CD8-positive, alpha-beta memory T cell (primary cell): ENCODE measurements at regions not wholly inside any gene's neighbourhood (a gene's known extent, or its start where the extent isn't known, plus 50 kb on each side); places are given as distances from the start of the nearest gene placed in this dataset.
"Not testable (repeated sequence)": the region's sequence is repeated elsewhere in the genome, so short reads cannot be mapped to it uniquely, and the experiment has no call there.

Source experiments
- CTCF ChIA-PET: fragments of 350-600 bp; sonication (Branson Sonifier 250); formaldehyde crosslinking; loops from one replicate; lab custom pipeline; 2021; ENCODE audit warnings: antibody characterized with exemption; lab: Charles Lee
- POLR2A ChIA-PET: fragments of 350-600 bp; sonication (Branson Sonifier 250); formaldehyde crosslinking; loops from one replicate; lab custom pipeline; 2021; ENCODE audit warnings: antibody characterized with exemption; lab: Charles Lee
- DNase-seq, 5 donors: peaks; one replicate each; pipeline versions ENCODE4 v3.0.0 to v3.0.0-alpha.2; 2020 to 2022; ENCODE audit warnings: mixed read lengths in 1 of 5
- H3K27ac ChIP-seq: one replicate; pipeline ENCODE4 v1.7.0; 2013; ENCODE audit warnings: low read depth, mild to moderate bottlenecking, low read length, moderate library complexity
- H3K27me3 ChIP-seq: 2 replicates; pipeline ENCODE4 v1.7.0; 2013; ENCODE audit warnings: low read length, mild to moderate bottlenecking; ENCODE audit not compliant: insufficient read depth, poor library complexity, severe bottlenecking
- H3K36me3 ChIP-seq: 2 replicates; pipeline ENCODE4 v1.7.0; 2013; ENCODE audit warnings: mild to moderate bottlenecking, low read length, moderate library complexity; ENCODE audit not compliant: insufficient read depth
- H3K4me1 ChIP-seq: 2 replicates; pipeline ENCODE4 v1.7.0; 2013; ENCODE audit warnings: mild to moderate bottlenecking, low read length, moderate library complexity; ENCODE audit not compliant: insufficient read depth
- H3K4me3 ChIP-seq: 2 replicates; pipeline ENCODE4 v1.7.0; 2013; ENCODE audit warnings: mild to moderate bottlenecking, low read length
- H3K9me3 ChIP-seq: 2 replicates; pipeline ENCODE4 v1.7.0; 2013; ENCODE audit warnings: mild to moderate bottlenecking, low read length
- H3K27ac Mint-ChIP-seq, 8 donors: one replicate each; pipeline ENCODE4 v1.8.0; 2020 to 2021; ENCODE audit warnings: mixed read lengths in 8 of 8, mild to moderate bottlenecking in 6 of 8, inconsistent platforms in 3 of 8, moderate library complexity in 3 of 8
- H3K27me3 Mint-ChIP-seq, 2 donors: one replicate each; pipeline ENCODE4 v1.8.0; 2020 to 2021; ENCODE audit warnings: mixed read lengths in 2 of 2, mild to moderate bottlenecking in 1 of 2, moderate library complexity in 1 of 2
- H3K36me3 Mint-ChIP-seq, 3 donors: one replicate each; pipeline ENCODE4 v1.8.0; 2020 to 2021; ENCODE audit warnings: mixed read lengths in 3 of 3, inconsistent platforms in 1 of 3, mild to moderate bottlenecking in 1 of 3
- H3K4me1 Mint-ChIP-seq, 3 donors: one replicate each; pipeline ENCODE4 v1.8.0; 2020 to 2021; ENCODE audit warnings: mixed read lengths in 3 of 3, inconsistent platforms in 1 of 3, mild to moderate bottlenecking in 1 of 3
- H3K4me3 Mint-ChIP-seq, 7 donors: one replicate each; pipeline ENCODE4 v1.8.0; 2020 to 2021; ENCODE audit warnings: mixed read lengths in 7 of 7, mild to moderate bottlenecking in 6 of 7, moderate library complexity in 4 of 7, inconsistent platforms in 2 of 7
- H3K9me3 Mint-ChIP-seq, 5 donors: one replicate each; pipeline ENCODE4 v1.8.0; 2020 to 2022; ENCODE audit warnings: mixed read lengths in 5 of 5, mild to moderate bottlenecking in 3 of 5, moderate library complexity in 2 of 5, inconsistent platforms in 1 of 5

- ChIA-PET POLR2A (no interaction called here), CTCF (interaction anchor here (0.6 kb wide), 1 partner anchor 65 kb away, joined by 3 read pairs; no protein-coding TSS in a partner anchor)
- H3K27ac ChIP-seq: no peak overlapping the region
- no peaks in the 10 kb centered on the region for H3K36me3 Mint-ChIP-seq
- no peak for DNase-seq
- H3K9me3 Mint-ChIP-seq: peaks cover 0 to 6% (median 3%) of the 10 kb centered on the region in 5 donors
- no peaks in the 10 kb centered on the region for H3K27me3 ChIP-seq
- no peak overlapping the region for H3K27ac Mint-ChIP-seq
- peaks cover 0 to 4% of the 10 kb centered on the region in 2 donors for H3K27me3 Mint-ChIP-seq
- H3K4me1 Mint-ChIP-seq: no peaks in the 10 kb centered on the region
- H3K36me3 ChIP-seq: no peaks in the 10 kb centered on the region
- no peak overlapping the region for H3K4me3 ChIP-seq
- no peak overlapping the region for H3K4me3 Mint-ChIP-seq
- no peaks in the 10 kb centered on the region for H3K4me1 ChIP-seq
- H3K9me3 ChIP-seq: no peaks in the 10 kb centered on the region
Observed at GRCh38 chrX:40227125-40227524, 129.4 kb upstream of the BCOR start.

- DNase-seq: no peak
- H3K36me3 ChIP-seq: no peaks in the 10 kb centered on the region
- H3K4me3 Mint-ChIP-seq: no peak overlapping the region
- ChIA-PET CTCF (no interaction called here), POLR2A (no interaction called here)
- no peaks in the 10 kb centered on the region for H3K27me3 Mint-ChIP-seq
- no peaks in the 10 kb centered on the region for H3K9me3 ChIP-seq
- no peaks in the 10 kb centered on the region for H3K27me3 ChIP-seq
- no peak overlapping the region for H3K4me3 ChIP-seq
- H3K36me3 Mint-ChIP-seq: no peaks in the 10 kb centered on the region
- H3K27ac ChIP-seq: no peak overlapping the region
- no peak overlapping the region for H3K27ac Mint-ChIP-seq
- H3K4me1 ChIP-seq: no peaks in the 10 kb centered on the region
- H3K9me3 Mint-ChIP-seq: peaks cover 0 to 6% (median 4%) of the 10 kb centered on the region in 5 donors
- no peaks in the 10 kb centered on the region for H3K4me1 Mint-ChIP-seq
Observed at GRCh38 chrX:40224658-40225057, 126.9 kb upstream of the BCOR start.

DNA sequence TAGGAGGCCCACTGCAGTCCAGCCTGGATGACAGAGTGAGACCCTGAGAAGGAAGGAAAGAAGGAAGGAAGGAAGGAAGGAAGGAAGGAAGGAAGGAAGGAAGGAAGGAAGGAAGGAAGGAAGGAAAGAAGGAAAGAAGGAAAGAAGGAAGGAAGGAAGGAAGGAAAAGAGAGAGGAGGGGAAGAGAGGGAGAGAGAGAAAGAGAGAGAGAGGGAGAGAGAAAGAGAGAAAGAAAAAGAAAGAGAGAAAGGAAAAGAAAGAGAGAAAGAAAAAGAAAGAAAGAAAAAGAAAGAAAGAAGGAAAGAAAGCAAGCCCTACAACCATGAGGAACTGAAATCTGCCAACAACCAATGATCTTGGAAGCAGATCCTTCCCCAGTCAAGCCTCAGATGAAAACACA lies 124.9 kb upstream of the BCOR start:
- peak overlapping the region in 1 of 8 donors; percentile 41 for H3K27ac Mint-ChIP-seq
- H3K4me3 Mint-ChIP-seq, H3K4me1 ChIP-seq, H3K36me3 ChIP-seq, H3K36me3 Mint-ChIP-seq, DNase-seq, H3K9me3 Mint-ChIP-seq, CTCF ChIA-PET, H3K9me3 ChIP-seq, H3K27me3 ChIP-seq, H3K4me3 ChIP-seq, H3K27me3 Mint-ChIP-seq, H3K27ac ChIP-seq, H3K4me1 Mint-ChIP-seq: not testable (repeated sequence)
- POLR2A ChIA-PET: interaction anchor here (0.5 kb wide), 1 partner anchor 41 kb away, joined by 5 read pairs; no protein-coding TSS in a partner anchor

DNA sequence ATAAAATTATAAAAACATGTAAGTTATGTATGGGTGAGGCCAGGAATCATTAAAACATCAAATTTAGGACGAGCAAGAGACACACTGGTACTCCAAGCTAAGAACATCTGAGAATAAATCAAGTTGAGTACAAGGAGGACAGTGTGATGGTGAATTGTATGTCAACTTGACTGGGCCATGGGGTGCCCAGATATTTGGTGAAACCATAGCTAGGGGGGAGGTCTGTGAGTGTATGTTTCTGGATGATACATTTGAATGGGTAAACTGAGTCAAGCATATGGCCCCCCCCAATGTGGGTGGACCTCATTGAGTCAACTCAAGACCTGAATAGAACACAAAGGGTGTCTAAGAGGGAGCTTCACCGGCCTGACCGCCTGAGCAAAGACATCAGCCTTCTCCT lies 115.3 kb upstream of the BCOR start:
- Mint-ChIP-seq H3K36me3 (no peaks in the 10 kb centered on the region), H3K4me3 (no peak overlapping the region), H3K27me3 (peaks cover 0 to 1% of the 10 kb centered on the region in 2 donors), H3K9me3 (no peaks in the 10 kb centered on the region), H3K4me1 (peaks cover 0 to 2% (median 0%) of the 10 kb centered on the region in 3 donors), H3K27ac (no peak overlapping the region)
- CTCF ChIA-PET: no interaction called here
- no peaks in the 10 kb centered on the region for H3K4me1 ChIP-seq
- H3K27me3 ChIP-seq: no peaks in the 10 kb centered on the region
- no peak overlapping the region for H3K4me3 ChIP-seq
- no peaks in the 10 kb centered on the region for H3K9me3 ChIP-seq
- no peak overlapping the region for H3K27ac ChIP-seq
- no peaks in the 10 kb centered on the region for H3K36me3 ChIP-seq
- POLR2A ChIA-PET: no interaction called here
- DNase-seq: no peak

DNA sequence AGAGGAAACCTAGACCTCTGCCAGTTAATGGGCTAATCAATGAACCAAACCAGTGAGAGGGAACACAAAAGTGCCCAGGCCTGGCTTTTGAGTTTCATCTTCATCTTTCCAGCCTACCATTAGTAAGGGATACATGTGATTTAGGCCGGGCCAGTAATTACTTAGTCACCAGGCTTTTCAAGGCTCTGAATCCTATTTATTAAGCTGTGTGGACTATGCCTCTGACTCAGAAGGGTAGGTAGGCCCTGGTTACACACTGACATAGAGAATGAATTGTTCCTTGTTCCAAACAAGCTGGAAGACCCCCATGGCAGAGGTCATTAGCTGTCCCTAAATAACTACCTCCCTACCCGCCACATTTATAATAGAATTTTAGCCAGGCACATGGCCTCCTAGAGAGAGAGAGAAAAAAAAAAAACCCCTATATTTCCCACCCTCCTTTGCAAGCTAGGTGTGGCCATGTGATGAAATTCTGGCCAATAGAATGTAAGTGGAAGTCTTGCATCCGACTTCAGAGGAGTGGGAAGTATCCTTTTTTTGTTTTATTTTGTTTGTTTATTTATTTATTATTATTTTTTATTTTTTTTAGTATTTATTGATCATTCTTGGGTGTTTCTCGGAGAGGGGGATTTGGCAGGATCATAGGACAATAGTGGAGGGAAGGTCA lies 112.3 kb upstream of the BCOR start:
- Histone ChIP-seq H3K27me3 (no peaks in the 10 kb centered on the region), H3K4me1 (no peaks in the 10 kb centered on the region), H3K4me3 (no peak overlapping the region), H3K36me3 (no peaks in the 10 kb centered on the region), H3K27ac (no peak overlapping the region), H3K9me3 (no peaks in the 10 kb centered on the region)
- no peak for DNase-seq
- H3K27me3 Mint-ChIP-seq: peaks cover 0 to 5% of the 10 kb centered on the region in 2 donors
- H3K9me3 Mint-ChIP-seq: no peaks in the 10 kb centered on the region
- no peaks in the 10 kb centered on the region for H3K36me3 Mint-ChIP-seq
- ChIA-PET POLR2A (no interaction called here), CTCF (no interaction called here)
- H3K4me1 Mint-ChIP-seq: peaks cover 0 to 4% (median 4%) of the 10 kb centered on the region in 3 donors
- no peak overlapping the region for H3K27ac Mint-ChIP-seq
- H3K4me3 Mint-ChIP-seq: no peak overlapping the region

- Mint-ChIP-seq H3K9me3 (no peaks in the 10 kb centered on the region), H3K27me3 (peaks cover 0 to 3% of the 10 kb centered on the region in 2 donors), H3K4me1 (peaks cover 4 to 11% (median 10%) of the 10 kb centered on the region in 3 donors), H3K4me3 (no peak overlapping the region), H3K27ac (no peak overlapping the region), H3K36me3 (no peaks in the 10 kb centered on the region)
- no peaks in the 10 kb centered on the region for H3K27me3 ChIP-seq
- no peak overlapping the region for H3K27ac ChIP-seq
- H3K4me3 ChIP-seq: no peak overlapping the region
- DNase-seq: no peak
- ChIA-PET POLR2A (no interaction called here), CTCF (no interaction called here)
- no peaks in the 10 kb centered on the region for H3K9me3 ChIP-seq
- no peaks in the 10 kb centered on the region for H3K4me1 ChIP-seq
- no peaks in the 10 kb centered on the region for H3K36me3 ChIP-seq
Observed at GRCh38 chrX:40207626-40208025, 109.9 kb upstream of the BCOR start.

- no peaks in the 10 kb centered on the region for H3K36me3 Mint-ChIP-seq
- H3K4me3 ChIP-seq: no peak overlapping the region
- no peak overlapping the region for H3K27ac Mint-ChIP-seq
- no peak overlapping the region for H3K4me3 Mint-ChIP-seq
- H3K36me3 ChIP-seq: no peaks in the 10 kb centered on the region
- ChIA-PET CTCF (no interaction called here), POLR2A (no interaction called here)
- peaks cover 18 to 26% (median 22%) of the 10 kb centered on the region in 3 donors for H3K4me1 Mint-ChIP-seq
- no peak overlapping the region for H3K27ac ChIP-seq
- no peaks in the 10 kb centered on the region for H3K9me3 ChIP-seq
- no peaks in the 10 kb centered on the region for H3K27me3 ChIP-seq
- no peaks in the 10 kb centered on the region for H3K9me3 Mint-ChIP-seq
- peaks cover 4% of the 10 kb centered on the region for H3K4me1 ChIP-seq
- DNase-seq: no peak
- H3K27me3 Mint-ChIP-seq: peaks cover 0 to 6% of the 10 kb centered on the region in 2 donors
Observed at GRCh38 chrX:40205471-40205870, 107.7 kb upstream of the BCOR start.

DNA sequence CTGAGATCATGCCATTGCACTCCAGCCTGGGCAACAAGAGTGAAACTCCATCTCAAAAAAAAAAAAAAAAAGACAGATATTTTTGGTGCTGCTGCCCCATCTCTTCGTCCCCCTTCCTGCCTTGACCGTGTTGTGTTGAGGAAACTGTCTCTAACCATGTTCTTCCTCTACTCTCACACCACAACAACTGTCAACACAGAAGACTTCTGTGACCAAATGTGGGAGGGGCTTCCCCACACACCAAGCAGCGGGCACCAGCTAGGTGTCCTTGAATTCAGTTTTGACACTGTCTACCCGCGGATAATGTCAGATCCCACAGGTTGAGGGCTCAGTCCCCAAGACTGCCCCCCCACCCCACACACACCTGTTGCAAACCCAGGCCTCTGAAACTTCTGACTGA lies 104.7 kb upstream of the BCOR start:
- Histone ChIP-seq H3K27me3 (no peaks in the 10 kb centered on the region), H3K36me3 (no peaks in the 10 kb centered on the region), H3K9me3 (no peaks in the 10 kb centered on the region), H3K4me3 (no peak overlapping the region), H3K4me1 (peaks cover 4% of the 10 kb centered on the region), H3K27ac (no peak overlapping the region)
- CTCF ChIA-PET: no interaction called here
- no peaks in the 10 kb centered on the region for H3K36me3 Mint-ChIP-seq
- H3K9me3 Mint-ChIP-seq: no peaks in the 10 kb centered on the region
- H3K4me1 Mint-ChIP-seq: peaks cover 18 to 22% (median 19%) of the 10 kb centered on the region in 3 donors
- H3K27me3 Mint-ChIP-seq: peaks cover 0 to 2% of the 10 kb centered on the region in 2 donors
- peak overlapping the region; percentile 52 to 97 (median 67) for H3K27ac Mint-ChIP-seq
- DNase-seq: peak in 2 of 5 donors; percentile 22 to 43
- POLR2A ChIA-PET: interaction anchor here (0.7 kb wide), 2 partner anchors 26 to 57 kb away, joined by 3 to 6 read pairs; no protein-coding TSS in a partner anchor
- peak overlapping the region in 6 of 7 donors; percentile 34 to 62 (median 53) for H3K4me3 Mint-ChIP-seq
